Activated T-cell treated with anti-CD3 and anti-CD28 coated beads, Interleukin-2, amount 50 U/mL, for 4 hours (primary cell): ENCODE measurements at regions not wholly inside any gene's neighbourhood (a gene's known extent, or its start where the extent isn't known, plus 50 kb on each side); places are given as distances from the start of the nearest gene placed in this dataset.
A peak's percentile ranks its signal among the peaks of the same experiment; 100 is the strongest.

Experiments used
- ATAC-seq, 2 donors: fragments of 200-7000 bp; cut with Tn5 transposase; one replicate each; pipeline ENCODE4 v1.10.0; 2021
- DNase-seq: peaks from one replicate; pipeline ENCODE4 v3.0.0-alpha.2; 2020
- H3K27me3 Mint-ChIP-seq: one replicate; pipeline ENCODE4 v1.8.0; 2021; ENCODE audit warnings: low read depth, mixed read lengths
- H3K36me3 Mint-ChIP-seq: one replicate; pipeline ENCODE4 v1.8.0; 2022; ENCODE audit warnings: mixed read lengths; ENCODE audit not compliant: insufficient read depth
- H3K4me1 Mint-ChIP-seq: one replicate; pipeline ENCODE4 v1.8.0; 2021; ENCODE audit warnings: low read depth, mixed read lengths
- H3K4me3 Mint-ChIP-seq: one replicate; pipeline ENCODE4 v1.8.0; 2021; ENCODE audit warnings: mild to moderate bottlenecking, moderate library complexity, mixed read lengths
- H3K9me3 Mint-ChIP-seq: one replicate; pipeline ENCODE4 v1.8.0; 2021; ENCODE audit warnings: mixed read lengths

DNA sequence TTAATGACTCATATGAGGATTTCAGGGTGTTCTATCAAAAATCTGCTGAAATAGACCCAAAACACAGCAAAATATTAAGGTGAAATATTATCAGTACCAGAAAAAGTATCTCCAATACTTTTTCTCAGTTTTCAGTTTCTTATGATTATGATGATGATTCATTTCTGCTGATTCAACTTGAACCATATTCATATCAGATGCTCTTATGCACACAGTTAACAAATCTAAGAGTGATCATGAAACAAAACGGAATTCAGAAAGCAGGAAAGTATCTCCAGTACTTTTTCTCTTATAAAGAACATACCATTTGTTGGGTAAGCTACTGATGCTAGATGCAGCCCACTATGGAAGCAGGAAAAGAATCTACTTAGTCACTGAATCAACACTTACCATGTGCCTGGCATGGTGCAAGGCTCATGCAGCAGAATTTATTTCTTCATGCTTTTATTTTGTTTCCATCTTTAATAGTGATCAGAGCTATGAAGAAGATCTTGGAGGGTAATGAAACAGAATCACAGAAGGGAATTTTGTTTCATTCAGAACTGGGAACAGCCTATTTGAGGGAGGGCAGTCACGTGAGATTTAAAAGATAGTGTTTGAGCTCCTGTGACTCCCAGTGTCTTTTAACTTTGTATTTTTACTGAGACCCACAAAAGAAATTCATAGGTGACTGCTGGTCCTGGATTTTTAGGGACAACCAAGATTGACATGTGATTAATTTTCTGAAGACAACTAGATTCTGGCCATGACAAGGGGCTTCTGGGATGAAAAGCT lies 480.6 kb downstream of the SETD4 start:
- ATAC-seq (peak; percentile 61 to 64), DNase-seq (no peak)
- Mint-ChIP-seq H3K36me3 (no peaks in the 10 kb centered on the region), H3K9me3 (no peaks in the 10 kb centered on the region), H3K27me3 (peaks cover 13% of the 10 kb centered on the region), H3K4me1 (peaks cover 22% of the 10 kb centered on the region), H3K4me3 (no peak overlapping the region)

- ATAC-seq (peak; percentile 88 to 91), DNase-seq (no peak)
- no peaks in the 10 kb centered on the region for H3K9me3 Mint-ChIP-seq
- H3K4me3 Mint-ChIP-seq, result no peak overlapping the region
- H3K27me3 Mint-ChIP-seq, result peaks cover 15% of the 10 kb centered on the region
- no peaks in the 10 kb centered on the region for H3K36me3 Mint-ChIP-seq
- peaks cover 22% of the 10 kb centered on the region for H3K4me1 Mint-ChIP-seq
Measured at GRCh38 chr21:35578831-35579471, 481.4 kb downstream of the SETD4 start.

DNA sequence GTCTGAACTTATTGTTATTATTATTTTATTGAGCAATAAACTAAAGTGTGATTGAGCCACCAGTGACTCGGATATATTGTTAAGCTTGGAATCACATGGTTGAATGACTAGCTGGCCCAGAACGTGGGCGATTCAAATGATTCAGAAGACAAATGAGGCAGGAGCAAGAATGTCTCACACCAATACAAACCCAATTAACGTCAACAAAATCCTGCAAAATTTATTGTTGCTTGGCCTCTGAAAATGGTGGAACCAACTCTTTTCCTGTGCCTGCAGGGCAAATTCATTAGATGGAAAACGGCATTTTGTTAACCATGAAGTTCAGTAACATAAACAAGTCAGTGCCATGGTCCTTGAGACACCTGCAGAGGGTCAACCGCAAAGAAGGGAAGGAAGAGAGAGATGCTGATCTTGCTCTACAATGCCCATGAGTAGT lies 482.0 kb downstream of the SETD4 start:
- ATAC-seq, result no peak
- Mint-ChIP-seq H3K36me3 (no peaks in the 10 kb centered on the region), H3K9me3 (no peaks in the 10 kb centered on the region), H3K27me3 (peaks cover 14% of the 10 kb centered on the region), H3K4me3 (no peak overlapping the region), H3K4me1 (peaks cover 22% of the 10 kb centered on the region)
- DNase-seq, result no peak

GRCh38 chr21:35575280-35575915 lies 484.9 kb downstream of the SETD4 start:
- peaks cover 19% of the 10 kb centered on the region for H3K4me1 Mint-ChIP-seq
- ATAC-seq (no peak), DNase-seq (no peak)
- peaks cover 12% of the 10 kb centered on the region for H3K27me3 Mint-ChIP-seq
- H3K9me3 Mint-ChIP-seq, result no peaks in the 10 kb centered on the region
- H3K36me3 Mint-ChIP-seq, result no peaks in the 10 kb centered on the region
- H3K4me3 Mint-ChIP-seq, result no peak overlapping the region

DNA sequence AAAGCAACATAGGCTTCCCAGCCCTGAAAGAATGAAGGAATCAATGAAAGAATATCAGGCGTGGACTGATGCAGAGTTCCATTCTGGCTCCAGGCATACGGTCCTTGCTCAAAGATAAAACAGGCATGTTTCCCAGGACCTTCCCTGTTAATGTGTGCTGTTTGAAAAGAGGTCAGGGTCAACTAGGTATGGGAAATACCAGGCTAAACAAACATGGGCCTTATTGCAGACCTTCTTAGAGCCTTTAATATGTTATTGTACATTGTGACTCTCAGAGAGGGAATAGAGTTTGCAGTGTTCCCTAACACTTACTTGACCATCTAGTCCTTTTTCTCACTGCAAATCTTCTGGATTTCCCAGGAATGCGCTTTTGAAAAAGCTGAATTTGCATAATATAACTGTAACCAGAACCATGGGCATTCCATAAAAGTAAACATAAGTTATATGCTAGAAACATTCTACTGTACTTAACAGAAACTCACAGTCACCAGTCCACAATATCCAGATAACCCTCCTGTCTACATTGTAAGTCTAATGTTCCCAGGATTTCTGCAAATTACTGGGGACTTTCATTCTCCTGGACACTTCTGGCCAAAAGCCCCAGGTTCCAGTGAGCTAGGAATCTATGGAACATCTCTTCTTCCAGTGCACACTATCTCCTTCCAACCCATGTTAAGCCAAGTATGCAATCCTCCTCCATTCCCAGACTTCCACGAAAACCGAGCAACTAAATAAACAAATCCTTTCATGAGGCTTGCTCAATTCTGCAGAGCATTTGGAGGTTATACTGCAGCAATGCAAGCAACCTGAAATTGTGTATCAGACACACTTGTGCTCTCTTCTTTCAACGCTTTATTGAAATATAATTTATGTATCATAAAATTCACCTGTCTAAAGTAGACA lies 486.6 kb downstream of the SETD4 start:
- Mint-ChIP-seq H3K36me3 (no peaks in the 10 kb centered on the region), H3K4me3 (no peak overlapping the region), H3K9me3 (no peaks in the 10 kb centered on the region), H3K4me1 (peaks cover 4% of the 10 kb centered on the region), H3K27me3 (peaks cover 9% of the 10 kb centered on the region)
- no peak for DNase-seq
- ATAC-seq, result no peak

DNA sequence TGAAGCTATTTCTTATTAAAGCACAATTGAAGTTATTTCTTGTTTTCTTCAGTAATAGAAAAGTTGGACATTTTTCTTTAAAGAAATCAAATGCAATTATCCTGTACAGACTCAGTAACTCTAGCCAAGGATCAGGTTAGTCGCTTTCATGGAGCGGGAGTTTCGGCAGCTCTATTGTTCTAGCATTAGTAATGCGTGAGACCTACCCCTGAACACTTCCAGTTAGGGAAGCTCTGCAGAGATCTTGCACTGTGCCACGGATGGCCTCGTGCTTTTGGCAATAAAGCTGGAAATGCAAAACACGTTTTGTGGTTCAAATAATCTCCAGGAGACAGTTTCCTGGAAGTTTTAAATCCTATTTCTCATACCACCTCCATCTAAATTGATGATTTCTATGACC lies 488.4 kb downstream of the SETD4 start:
- Mint-ChIP-seq H3K9me3 (no peaks in the 10 kb centered on the region), H3K4me3 (no peak overlapping the region), H3K27me3 (peaks cover 9% of the 10 kb centered on the region), H3K36me3 (no peaks in the 10 kb centered on the region), H3K4me1 (no peaks in the 10 kb centered on the region)
- DNase-seq (no peak), ATAC-seq (no peak)

- no peaks in the 10 kb centered on the region for H3K9me3 Mint-ChIP-seq
- H3K36me3 Mint-ChIP-seq, result no peaks in the 10 kb centered on the region
- no peak overlapping the region for H3K4me3 Mint-ChIP-seq
- peaks cover 3% of the 10 kb centered on the region for H3K27me3 Mint-ChIP-seq
- no peaks in the 10 kb centered on the region for H3K4me1 Mint-ChIP-seq
- DNase-seq (no peak), ATAC-seq (no peak)
Measured at GRCh38 chr21:35568643-35569042, 491.7 kb downstream of the SETD4 start.

DNA sequence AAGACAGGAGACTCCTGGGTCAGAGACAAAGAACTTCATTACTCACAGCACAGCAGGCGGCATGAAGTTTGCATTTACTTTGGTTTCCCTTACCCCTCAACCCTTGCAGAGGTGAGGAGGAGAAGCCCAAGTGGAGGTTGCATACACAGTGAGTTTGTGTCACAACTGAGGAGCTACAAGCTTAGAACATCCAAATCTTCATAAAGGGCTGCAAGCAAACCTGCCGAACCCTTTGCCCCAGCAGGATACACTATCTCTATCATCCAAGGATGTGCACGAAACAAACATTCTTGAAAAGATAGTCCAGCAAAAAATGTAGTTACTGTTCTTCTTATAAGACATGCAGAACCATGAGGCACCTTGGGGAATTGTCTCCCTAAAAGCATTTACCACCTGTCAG lies 493.5 kb downstream of the SETD4 start:
- DNase-seq (no peak), ATAC-seq (no peak)
- Mint-ChIP-seq H3K4me3 (no peak overlapping the region), H3K27me3 (peaks cover 2% of the 10 kb centered on the region), H3K36me3 (no peaks in the 10 kb centered on the region), H3K4me1 (no peaks in the 10 kb centered on the region), H3K9me3 (no peaks in the 10 kb centered on the region)

DNA sequence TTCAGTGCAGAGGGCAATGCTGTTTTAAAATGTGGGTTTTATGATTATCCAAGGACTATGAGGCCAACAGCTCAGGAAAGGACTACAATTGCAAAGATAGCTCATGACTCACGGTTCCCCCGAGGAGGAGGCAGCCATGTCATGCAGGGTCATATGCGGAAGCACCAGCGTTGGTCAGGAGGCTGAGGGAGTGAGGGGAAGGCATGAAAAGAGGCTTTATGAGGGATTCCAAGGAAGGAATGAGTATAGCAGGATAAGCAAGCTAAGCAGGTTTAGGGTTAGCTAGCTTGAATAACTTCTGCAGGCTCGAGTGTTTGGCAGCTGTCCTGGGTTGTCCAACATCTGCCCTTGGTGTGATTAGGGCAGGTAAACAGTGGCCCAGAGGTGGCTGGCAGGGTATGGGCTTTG lies 495.1 kb downstream of the SETD4 start:
- ATAC-seq (no peak), DNase-seq (no peak)
- Mint-ChIP-seq H3K36me3 (no peaks in the 10 kb centered on the region), H3K4me1 (no peaks in the 10 kb centered on the region), H3K9me3 (no peaks in the 10 kb centered on the region), H3K4me3 (no peak overlapping the region), H3K27me3 (peaks cover 2% of the 10 kb centered on the region)

GRCh38 chr21:35563885-35564451 lies 496.4 kb downstream of the SETD4 start:
- no peak for ATAC-seq
- DNase-seq, result no peak

GRCh38 chr21:35562876-35563275 lies 497.4 kb downstream of the SETD4 start:
- DNase-seq (no peak), ATAC-seq (no peak)
- Mint-ChIP-seq H3K4me3 (no peak overlapping the region), H3K4me1 (no peaks in the 10 kb centered on the region), H3K27me3 (peaks cover 5% of the 10 kb centered on the region), H3K36me3 (no peaks in the 10 kb centered on the region), H3K9me3 (no peaks in the 10 kb centered on the region)

More at GRCh38 chr21:35563885-35564451, 496.4 kb downstream of the SETD4 start:
- no peaks in the 10 kb centered on the region for H3K9me3 Mint-ChIP-seq
- no peaks in the 10 kb centered on the region for H3K4me1 Mint-ChIP-seq
- H3K4me3 Mint-ChIP-seq, result no peak overlapping the region
- no peaks in the 10 kb centered on the region for H3K36me3 Mint-ChIP-seq
- H3K27me3 Mint-ChIP-seq, result peaks cover 2% of the 10 kb centered on the region

- H3K36me3 Mint-ChIP-seq, result no peaks in the 10 kb centered on the region
- ATAC-seq (no peak), DNase-seq (no peak)
- no peaks in the 10 kb centered on the region for H3K9me3 Mint-ChIP-seq
- no peak overlapping the region for H3K4me3 Mint-ChIP-seq
- peaks cover 5% of the 10 kb centered on the region for H3K27me3 Mint-ChIP-seq
- H3K4me1 Mint-ChIP-seq, result no peaks in the 10 kb centered on the region
Measured at GRCh38 chr21:35561116-35561515, 499.2 kb downstream of the SETD4 start.

GRCh38 chr21:35559829-35560225 lies 500.5 kb downstream of the SETD4 start:
- no peaks in the 10 kb centered on the region for H3K4me1 Mint-ChIP-seq
- no peaks in the 10 kb centered on the region for H3K36me3 Mint-ChIP-seq
- no peak overlapping the region for H3K4me3 Mint-ChIP-seq
- no peak for DNase-seq
- no peaks in the 10 kb centered on the region for H3K9me3 Mint-ChIP-seq
- no peak for ATAC-seq
- peaks cover 5% of the 10 kb centered on the region for H3K27me3 Mint-ChIP-seq
